ENCODE measurements at regions not wholly inside any gene's neighbourhood (a gene's known extent, or its start where the extent isn't known, plus 50 kb on each side); places are given as distances from the start of the nearest gene placed in this dataset.
"Not testable (repeated sequence)": the region's sequence is repeated elsewhere in the genome, so short reads cannot be mapped to it uniquely, and the experiment has no call there.

- no peak for DNase-seq
These were observed 146.1 kb downstream of the MEX3B start for GRCh38 chr15:81899730-81900129.

GRCh38 chr15:81899024-81899423 lies 146.8 kb downstream of the MEX3B start:
- DNase-seq, result no peak

DNA sequence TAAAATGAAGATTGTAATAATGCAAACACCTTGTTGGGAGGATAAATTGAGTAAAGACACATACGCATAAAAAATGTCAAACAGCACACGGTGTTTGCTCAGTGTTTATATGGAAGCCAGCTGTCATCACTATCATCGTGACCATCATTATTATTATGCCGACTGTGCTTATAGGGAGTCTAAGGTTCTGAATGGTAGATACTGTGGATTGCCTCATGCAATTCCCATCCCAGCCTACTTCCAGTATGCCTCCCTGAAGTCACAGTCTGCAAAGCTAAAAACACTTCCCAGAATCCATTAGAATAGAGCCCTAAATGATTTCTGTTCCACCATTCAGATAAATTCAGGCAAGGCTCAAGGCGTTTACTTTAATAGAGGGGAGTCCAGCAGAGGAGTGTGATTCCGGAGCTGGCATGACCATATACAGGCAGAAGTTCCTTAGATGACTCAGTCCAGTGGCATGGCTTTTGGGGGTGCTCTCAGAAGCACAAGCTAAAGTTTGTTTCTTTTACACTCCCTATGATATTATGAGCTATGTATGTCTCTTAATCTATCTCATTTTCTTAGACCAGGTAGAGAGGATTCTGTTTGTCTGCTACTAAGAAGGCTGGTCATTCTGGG lies 148.7 kb downstream of the MEX3B start:
- DNase-seq, result no peak

DNA sequence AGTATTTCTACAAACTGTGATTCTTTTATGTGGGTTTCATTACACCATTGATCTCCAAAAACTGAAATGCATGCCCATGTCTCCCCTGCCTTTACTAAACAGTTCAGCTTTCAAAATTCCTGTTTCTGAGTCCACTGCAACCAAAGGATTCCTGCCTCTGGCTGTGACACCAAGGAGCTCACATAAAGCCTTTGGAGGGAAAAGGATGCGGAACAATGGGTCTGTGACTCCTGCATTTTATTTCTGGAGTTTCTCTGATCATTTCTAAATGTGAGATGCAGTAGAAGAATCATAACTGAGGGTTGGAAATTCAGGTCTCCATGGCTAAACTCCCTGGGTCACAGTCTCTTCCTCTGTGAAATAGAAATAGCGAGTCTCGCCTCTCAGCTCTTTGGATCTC lies 149.5 kb downstream of the MEX3B start:
- DNase-seq, result no peak

GRCh38 chr15:81895723-81896122 lies 150.1 kb downstream of the MEX3B start:
- no peak for DNase-seq

DNA sequence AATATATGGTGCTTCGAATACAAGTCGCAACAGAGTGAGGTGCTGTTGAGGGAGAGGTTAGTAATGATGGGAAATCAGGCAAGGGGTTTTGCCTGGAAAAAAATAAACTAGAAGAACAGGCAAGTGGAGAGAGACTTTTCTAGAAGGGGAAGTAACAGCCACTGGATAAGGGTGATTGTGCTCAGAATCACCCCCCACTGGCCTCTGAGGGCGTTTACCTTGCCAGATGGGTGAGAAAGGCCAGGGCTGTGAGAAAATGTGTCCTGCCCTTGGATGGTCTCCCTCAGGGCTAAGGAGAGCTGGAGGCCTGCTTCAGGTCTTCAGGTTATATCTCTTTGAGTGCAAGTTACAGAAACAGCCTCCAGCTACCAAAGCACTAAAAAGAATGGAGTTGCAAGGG lies 151.8 kb downstream of the MEX3B start:
- no peak for DNase-seq

DNA sequence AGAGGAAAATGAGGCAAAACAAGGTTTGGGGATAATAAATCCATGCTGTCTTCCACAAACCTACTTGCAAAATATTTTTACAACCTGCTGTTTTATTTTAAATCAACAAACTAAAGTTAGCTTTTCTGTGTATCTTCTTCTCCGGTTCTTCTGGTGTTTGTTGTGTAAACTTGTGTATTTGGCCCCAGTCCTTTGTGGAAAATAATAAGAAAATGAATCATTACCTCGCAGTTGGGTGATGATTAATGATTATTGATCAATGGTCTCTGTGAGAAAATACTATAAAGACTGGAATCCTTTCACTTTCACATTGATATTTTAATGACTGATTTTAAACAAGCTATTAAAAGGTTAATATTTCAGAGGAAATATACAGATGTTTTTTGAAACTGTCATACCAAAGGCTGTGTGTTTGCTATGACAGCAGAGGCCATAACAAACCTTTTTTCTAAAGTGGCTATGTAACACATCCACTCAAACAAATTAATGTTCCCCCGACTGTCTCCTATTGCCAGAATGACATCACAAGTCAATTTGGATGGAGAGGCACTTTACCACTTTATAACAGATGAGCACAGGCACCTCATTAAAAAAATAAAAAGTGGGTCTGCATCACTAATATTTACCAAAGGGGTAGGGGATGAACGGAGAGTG lies 152.5 kb downstream of the MEX3B start:
- no peak for DNase-seq

GRCh38 chr15:81890496-81890895 lies 155.3 kb downstream of the MEX3B start:
- DNase-seq, result no peak

GRCh38 chr15:81889485-81889881 lies 156.3 kb downstream of the MEX3B start:
- no peak for DNase-seq

GRCh38 chr15:81888748-81889484 lies 156.9 kb downstream of the MEX3B start:
- DNase-seq, result no peak

GRCh38 chr15:81887912-81888311 lies 157.9 kb downstream of the MEX3B start:
- no peak for DNase-seq

DNA sequence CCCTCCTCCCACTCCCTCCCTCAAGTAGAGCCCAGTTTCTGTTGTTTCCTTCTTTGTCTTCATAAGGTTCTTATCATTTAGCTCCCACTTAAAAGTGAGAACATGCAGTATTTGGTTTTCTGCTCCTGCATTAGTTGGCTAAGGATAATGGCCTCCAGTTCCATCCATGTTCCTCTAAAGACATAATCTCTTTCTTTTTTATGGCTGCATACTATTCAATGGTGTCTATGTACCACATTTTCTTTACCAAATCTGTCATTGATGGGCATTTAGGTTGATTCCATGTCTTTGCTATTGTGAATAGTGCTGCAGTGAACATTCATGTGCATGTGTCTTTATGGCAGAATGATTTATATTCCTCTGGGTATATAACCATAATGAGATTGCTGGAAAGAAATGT lies 158.6 kb downstream of the MEX3B start:
- DNase-seq, result not testable (repeated sequence)

DNA sequence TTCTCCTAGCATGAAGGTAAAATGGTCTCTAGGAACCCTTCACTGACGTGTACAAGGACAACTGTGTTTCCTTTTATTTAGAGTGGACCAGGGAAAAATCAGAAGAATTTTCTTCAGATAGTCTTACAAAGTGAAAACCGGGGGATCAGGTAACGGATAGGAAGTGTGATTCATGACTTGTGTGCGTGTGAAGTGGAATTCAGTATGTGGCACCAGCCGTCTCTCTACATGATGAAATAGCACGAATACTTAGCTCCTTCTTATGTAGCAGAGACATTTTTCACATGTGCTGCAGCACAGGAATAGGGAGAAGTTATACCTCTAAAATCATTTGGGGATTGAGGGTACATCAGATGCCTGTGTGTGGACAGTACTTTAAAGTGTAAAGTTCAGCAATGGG lies 159.2 kb downstream of the MEX3B start:
- no peak for DNase-seq

DNA sequence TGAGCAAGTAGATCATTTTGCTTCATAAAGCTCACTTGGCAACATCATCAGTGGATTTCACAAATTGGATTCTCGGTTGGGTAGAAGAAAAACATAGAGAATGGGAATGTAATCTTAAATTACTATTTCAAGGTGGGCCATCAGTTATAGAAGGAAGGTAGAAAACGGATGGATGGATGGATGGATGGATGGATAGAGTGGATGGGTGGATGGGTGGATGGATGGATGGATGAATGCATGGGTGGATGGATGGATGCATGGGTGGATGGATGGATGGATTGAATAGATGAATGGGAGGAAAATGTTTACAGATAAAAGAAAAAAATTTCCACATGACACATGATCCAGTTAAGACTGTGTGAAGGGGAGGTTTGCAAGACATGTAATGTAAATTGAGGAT lies 159.7 kb downstream of the MEX3B start:
- no peak for DNase-seq

DNA sequence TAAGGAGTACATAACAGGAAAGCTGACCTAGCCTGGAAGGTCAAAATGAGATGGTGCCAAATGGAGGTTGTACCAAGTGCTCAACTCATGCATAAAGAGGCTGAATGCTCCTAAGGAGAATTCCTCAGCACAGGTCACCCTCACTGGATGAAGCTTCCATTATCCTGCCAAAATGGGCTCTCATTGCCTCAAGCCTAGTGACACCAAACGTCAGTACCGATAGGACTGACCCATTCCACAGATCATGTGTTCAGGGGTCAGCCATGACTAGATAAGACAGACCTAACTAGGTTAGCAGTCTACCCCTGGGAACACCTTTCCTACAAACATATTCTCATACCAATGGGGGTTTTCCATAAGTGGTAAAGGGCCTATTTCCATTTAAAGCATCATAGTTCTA lies 160.7 kb downstream of the MEX3B start:
- DNase-seq, result no peak

GRCh38 chr15:81882504-81882903 lies 163.3 kb downstream of the MEX3B start:
- DNase-seq, result no peak

DNA sequence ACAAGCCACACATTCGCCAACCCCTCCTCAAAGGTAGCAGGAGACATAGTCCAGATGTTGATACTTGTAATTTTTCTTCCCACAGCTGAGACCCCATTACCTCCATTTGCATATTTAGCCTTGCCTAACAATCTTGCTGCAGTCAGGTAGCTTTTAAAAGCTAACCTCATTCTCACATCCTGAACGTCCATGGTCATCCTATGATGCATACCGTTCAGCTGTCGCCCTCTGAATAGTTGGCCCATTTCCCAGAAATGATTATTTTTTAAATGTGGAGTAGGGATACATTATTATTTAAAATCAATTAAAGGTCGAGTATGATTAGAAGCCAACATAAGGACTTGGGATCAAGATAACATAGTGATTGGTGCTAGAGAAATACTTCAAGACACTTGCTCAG lies 165.0 kb downstream of the MEX3B start:
- no peak for DNase-seq

DNA sequence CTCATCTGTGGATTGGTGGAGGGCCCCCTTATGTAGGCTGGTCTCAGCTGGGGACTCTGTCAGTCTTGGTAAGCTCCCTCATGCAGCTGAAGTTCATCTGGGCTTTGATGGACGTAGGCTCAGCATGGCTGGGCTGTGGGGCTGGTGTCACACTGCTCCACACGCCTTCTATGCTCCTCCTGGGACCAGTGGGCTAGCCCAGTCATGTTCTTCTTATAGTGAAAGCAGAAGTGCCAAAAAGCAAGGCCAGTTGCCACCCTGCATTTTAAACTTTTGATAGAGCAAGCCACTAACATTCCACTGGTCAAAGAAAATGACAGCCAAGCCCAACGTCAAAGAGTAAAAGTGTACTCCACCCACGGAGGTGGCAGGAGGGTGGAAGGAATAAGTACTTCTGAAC lies 165.5 kb downstream of the MEX3B start:
- no peak for DNase-seq

DNA sequence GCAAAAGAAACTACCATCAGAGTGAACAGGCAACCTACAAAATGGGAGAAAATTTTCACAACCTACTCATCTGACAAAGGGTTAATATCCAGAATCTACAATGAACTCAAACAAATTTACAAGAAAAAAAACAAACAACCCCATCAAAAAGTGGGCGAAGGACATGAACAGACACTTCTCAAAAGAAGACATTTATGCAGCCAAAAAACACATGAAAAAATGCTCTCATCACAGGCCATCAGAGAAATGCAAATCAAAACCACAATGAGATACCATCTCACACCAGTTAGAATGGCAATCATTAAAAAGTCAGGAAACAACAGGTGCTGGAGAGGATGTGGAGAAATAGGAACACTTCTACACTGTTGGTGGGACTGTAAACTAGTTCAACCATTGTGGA lies 170.1 kb downstream of the MEX3B start:
- DNase-seq, result not testable (repeated sequence)

GRCh38 chr15:81870746-81871106 lies 175.1 kb downstream of the MEX3B start:
- DNase-seq, result not testable (repeated sequence)

GRCh38 chr15:81870062-81870745 lies 175.6 kb downstream of the MEX3B start:
- DNase-seq, result not testable (repeated sequence)

GRCh38 chr15:81869161-81869954 lies 176.5 kb downstream of the MEX3B start:
- DNase-seq, result no peak
